ENCODE measurements at regions not wholly inside any gene's neighbourhood (a gene's known extent, or its start where the extent isn't known, plus 50 kb on each side); places are given as distances from the start of the nearest gene placed in this dataset.
"Not testable (repeated sequence)": the region's sequence is repeated elsewhere in the genome, so short reads cannot be mapped to it uniquely, and the experiment has no call there.

DNA sequence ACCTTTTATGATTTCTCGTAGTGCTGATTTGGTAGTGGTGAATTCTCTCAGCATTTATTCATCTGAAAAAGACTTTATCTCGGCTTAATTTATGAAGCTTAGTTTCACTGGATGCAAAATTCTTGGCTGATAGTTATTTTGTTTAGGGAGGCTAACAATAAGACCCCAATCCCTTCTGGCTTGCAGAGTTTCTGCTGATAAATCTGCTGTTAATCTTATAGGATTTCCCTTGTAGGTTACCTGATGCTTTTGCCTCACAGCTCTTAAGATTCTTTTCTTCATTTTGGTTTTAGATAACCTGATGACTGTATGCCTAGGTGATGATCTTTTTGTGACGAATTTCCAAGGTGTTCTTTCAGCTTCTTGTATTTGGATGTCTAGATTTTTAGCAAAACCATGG, 388.7 kb downstream of the UTRN start:
- TF ChIP-seq, protein P1, sequence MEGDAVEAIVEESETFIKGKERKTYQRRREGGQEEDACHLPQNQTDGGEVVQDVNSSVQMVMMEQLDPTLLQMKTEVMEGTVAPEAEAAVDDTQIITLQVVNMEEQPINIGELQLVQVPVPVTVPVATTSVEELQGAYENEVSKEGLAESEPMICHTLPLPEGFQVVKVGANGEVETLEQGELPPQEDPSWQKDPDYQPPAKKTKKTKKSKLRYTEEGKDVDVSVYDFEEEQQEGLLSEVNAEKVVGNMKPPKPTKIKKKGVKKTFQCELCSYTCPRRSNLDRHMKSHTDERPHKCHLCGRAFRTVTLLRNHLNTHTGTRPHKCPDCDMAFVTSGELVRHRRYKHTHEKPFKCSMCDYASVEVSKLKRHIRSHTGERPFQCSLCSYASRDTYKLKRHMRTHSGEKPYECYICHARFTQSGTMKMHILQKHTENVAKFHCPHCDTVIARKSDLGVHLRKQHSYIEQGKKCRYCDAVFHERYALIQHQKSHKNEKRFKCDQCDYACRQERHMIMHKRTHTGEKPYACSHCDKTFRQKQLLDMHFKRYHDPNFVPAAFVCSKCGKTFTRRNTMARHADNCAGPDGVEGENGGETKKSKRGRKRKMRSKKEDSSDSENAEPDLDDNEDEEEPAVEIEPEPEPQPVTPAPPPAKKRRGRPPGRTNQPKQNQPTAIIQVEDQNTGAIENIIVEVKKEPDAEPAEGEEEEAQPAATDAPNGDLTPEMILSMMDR (conservative IDR thresholded peaks at IDR 0.05) = no peak
- no peak overlapping the region for H3K27ac ChIP-seq

DNA sequence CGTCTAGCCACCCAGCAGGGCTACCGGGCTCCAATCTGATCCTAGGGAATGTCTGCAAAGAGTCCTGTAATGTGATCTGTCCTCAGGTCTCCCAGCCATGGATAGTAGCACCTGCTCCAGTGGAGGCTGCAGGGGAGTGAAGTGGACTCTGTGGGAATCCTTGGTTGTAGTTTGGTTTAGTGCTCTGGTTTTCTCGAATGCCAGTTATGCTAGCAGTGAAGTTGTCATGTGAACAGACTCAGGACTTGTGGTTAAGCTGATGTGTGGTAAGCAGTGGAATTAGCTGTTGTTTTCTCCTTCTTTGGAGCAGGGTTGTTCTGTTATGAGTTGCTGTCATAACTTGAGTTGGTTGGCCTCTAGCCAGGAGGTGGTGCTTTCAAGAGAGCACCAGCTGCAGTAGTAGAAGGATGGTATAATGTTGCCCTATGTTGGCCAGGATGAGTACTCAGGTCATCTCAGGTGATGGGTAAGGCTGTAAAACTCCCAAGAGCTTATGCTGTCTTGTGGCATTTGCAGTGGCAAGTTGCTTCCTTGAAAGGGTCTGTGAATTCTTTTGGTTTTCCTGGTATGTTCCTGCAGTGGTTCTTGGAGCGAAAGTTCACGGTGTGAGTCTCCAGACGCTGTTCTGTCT, 390.2 kb downstream of the UTRN start:
- H3K27ac ChIP-seq = no peak overlapping the region
- TF ChIP-seq, protein P1 (conservative IDR thresholded peaks at IDR 0.05) = no peak

DNA sequence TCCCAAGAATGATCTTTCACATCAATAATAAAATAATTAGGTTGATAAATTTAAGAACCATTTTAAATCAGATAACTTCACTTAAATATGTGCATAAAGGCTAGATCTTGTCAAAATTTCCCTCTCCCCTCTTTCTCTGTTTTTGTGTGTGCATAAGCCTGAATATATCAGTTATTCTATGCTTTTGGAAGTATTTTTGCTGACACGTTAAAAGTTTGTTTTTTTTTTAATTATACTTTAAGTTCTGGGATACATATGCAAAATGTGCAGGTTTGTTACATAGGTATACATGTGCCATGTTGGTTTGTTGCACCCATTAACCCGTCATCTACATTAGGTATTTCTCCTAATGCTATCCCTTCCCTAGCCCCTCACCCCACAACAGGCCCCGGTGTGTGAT, 391.2 kb downstream of the UTRN start:
- not testable (repeated sequence) for H3K27ac ChIP-seq

DNA sequence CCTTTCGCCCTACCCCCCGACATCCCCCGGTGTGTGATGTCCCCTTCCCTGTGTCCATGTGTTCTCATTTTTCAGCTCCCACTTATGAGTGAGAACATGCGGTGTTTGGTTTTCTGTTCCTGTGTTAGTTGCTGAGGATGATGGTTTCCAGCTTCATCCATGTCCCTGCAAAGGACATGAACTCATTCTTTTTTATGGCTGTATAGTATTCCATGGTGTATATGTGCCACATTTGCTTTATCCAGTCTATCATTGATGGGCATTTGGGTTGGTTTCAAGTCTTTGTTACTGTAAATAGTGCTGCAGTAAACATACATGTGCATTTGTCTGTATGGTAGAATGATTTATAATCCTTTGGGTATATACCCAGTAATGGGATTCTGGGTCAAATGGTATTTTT, 392.1 kb downstream of the UTRN start:
- not testable (repeated sequence) for H3K27ac ChIP-seq

DNA sequence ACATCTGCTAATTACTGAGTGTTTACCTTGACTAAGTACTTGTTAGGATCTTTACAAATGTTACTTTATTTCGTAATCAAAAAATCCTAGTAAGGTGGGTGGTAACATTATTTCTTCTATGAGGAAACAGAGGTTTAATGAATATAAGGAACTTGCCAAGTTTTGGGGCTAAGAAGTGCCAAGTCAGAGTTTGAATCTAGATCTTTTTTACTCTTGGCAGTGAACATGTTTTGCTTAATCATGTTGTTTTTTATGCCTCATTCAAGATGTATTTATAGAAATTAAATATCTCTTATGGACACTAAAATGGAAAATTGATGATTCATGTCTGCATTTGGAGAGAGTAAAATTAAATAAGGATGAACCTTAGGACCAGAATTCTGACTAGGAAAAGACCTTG, 393.7 kb downstream of the UTRN start:
- TF ChIP-seq, protein P1 (conservative IDR thresholded peaks at IDR 0.05) = no peak
- H3K27ac ChIP-seq = no peak overlapping the region

DNA sequence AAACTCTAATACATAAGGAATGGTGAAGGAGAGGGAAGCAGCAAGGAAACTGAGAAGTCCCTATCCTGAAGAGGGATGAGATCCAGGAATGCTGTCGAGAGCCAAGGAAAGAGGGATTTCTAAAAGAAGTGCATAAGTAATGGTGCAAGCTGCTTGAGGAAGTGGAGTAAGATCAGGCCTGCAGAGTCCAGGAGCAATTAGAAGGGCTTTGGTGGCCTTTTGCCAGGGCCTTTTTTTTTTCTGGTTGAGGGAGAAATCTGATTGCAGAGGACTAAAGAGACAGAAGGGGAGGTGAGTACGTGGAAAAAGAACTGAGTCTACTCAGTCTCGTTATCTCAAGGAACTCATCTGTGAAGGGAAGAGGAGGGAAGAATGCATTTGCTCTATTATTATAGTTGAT, 396.2 kb downstream of the UTRN start:
- TF ChIP-seq, protein P1 (conservative IDR thresholded peaks at IDR 0.05) = no peak
- no peak overlapping the region for H3K27ac ChIP-seq

DNA sequence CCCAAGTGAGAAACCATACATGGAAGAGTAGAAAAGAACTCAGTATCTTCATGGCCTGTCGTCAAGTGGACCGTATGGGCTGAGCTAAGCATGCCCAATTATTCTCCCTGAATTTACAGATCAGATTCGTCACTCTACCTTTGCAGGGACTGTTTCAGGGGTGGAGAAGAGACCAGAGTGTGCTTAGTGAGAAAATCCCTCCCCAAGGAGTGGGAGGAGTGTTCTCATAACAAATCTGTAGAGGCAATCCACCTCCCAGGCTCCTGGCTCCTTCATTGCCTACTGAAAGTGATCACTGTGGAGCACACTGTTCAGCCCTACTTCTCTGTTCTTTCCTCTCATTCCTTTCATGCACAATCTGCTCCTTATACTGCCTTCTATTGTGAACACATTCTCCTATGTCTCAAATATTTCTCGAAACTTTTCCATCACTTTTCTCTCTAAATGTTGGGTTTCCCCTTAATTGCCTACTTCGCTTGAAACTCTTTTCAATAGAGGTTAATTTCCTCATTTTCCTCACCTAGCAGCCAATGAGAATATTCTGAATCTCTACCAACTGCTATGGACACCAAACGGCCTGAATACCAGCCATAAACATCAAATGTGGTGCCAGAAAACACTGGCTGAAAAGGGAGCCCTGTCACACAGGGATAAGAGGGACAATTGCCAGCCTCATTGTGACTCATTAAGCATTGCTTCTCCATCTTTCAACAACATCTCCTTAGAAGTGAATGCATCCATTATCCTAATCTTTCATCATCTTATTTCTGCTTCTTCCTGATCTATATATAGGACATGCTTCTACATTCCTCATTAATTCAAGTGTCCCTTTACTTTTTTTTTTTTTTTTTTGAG, 398.3 kb downstream of the UTRN start:
- H3K27ac ChIP-seq = no peak overlapping the region
- TF ChIP-seq, protein P1 (conservative IDR thresholded peaks at IDR 0.05) = no peak

DNA sequence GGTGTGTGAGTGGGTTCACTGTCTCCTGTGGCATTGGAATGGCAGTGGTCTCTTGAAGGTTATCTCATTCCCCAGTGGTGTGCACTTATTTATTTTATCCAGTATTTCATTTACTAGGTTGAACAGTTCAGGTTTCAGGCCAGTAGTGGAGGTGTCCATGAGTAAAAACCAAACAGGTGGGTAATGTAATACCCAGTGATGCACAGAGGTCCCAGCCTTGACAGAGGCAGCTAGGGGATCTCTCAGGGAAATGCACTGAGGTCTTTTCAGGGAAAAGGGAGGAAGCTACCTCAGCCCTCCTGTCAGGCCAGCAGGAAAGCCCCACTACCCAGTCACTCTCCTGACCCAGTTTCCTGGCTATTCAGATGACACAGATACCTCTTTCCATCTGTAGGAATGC, 403.6 kb downstream of the UTRN start:
- H3K27ac ChIP-seq = no peak overlapping the region

More for the DNA sequence above, 403.6 kb downstream of the UTRN start:
- TF ChIP-seq, protein P1 (conservative IDR thresholded peaks at IDR 0.05) = no peak

All from VCaP (cell line).